H1 (cell line): ENCODE measurements at regions not wholly inside any gene's neighbourhood (a gene's known extent, or its start where the extent isn't known, plus 50 kb on each side); places are given as distances from the start of the nearest gene placed in this dataset.

Experiments used
- CTCF ChIA-PET: fragments of 300-600 bp; sonication (Branson Sonifier 250); formaldehyde crosslinking; loops from one replicate; lab custom pipeline; 2021; ENCODE audit not compliant: partially characterized antibody; lab: Charles Lee
- POLR2A ChIA-PET: fragments of 300-600 bp; sonication (Branson Sonifier 250); formaldehyde crosslinking; loops from one replicate; lab custom pipeline; 2021; ENCODE audit warnings: inconsistent platforms; ENCODE audit not compliant: partially characterized antibody; lab: Charles Lee
- DNase-seq, 2 experiments: peaks; one replicate each; pipeline versions ENCODE4 v3.0.0 to v3.0.0-alpha.2; 2010 to 2022; ENCODE audit warnings: low spot score in 2 of 2, low read depth in 1 of 2, mixed read lengths in 1 of 2
- FAIRE-seq: peaks from 2 replicates; lab custom pipeline; 2011; peaks lifted over from hg19 to GRCh38; lab: Jason Lieb, UNC
- H2AFZ ChIP-seq: 2 replicates; pipeline ENCODE4 v1.8.1; 2012; ENCODE audit warnings: low read length, inconsistent platforms
- H2AK5ac ChIP-seq: 2 replicates; pipeline ENCODE4 v1.6.1; 2013; ENCODE audit warnings: low read depth, low read length
- H2BK120ac ChIP-seq: replicated peaks from 2 replicates; pipeline ENCODE3; 2013; ENCODE audit warnings: low read depth, low read length, inconsistent platforms
- H2BK12ac ChIP-seq: 2 replicates; pipeline ENCODE4 v1.6.1; 2013; ENCODE audit warnings: low read depth, low read length
- H2BK15ac ChIP-seq: 2 replicates; pipeline ENCODE4 v1.6.1; 2013; ENCODE audit warnings: low read length
- H2BK20ac ChIP-seq: 2 replicates; pipeline ENCODE4 v1.6.1; 2013; ENCODE audit warnings: low read length
- H2BK5ac ChIP-seq: 2 replicates; pipeline ENCODE4 v1.6.1; 2013; ENCODE audit warnings: low read depth, low read length
- H3K14ac ChIP-seq: 2 replicates; pipeline ENCODE4 v1.6.1; 2013; ENCODE audit warnings: inconsistent platforms; ENCODE audit not compliant: insufficient read length
- H3K18ac ChIP-seq: 2 replicates; pipeline ENCODE4 v1.6.1; 2013; ENCODE audit warnings: low read length; ENCODE audit errors: extremely low read depth
- H3K23ac ChIP-seq: 2 replicates; pipeline ENCODE4 v1.6.1; 2013; ENCODE audit warnings: inconsistent platforms; ENCODE audit not compliant: insufficient read length
- H3K23me2 ChIP-seq: 2 replicates; pipeline ENCODE4 v1.6.1; 2013; ENCODE audit warnings: low read depth, low read length
- H3K27ac ChIP-seq: 2 replicates; pipeline ENCODE4 v1.6.1; 2011; ENCODE audit warnings: low read depth, low read length, inconsistent platforms
- H3K27me3 ChIP-seq, 4 experiments: replicated peaks in 1 of 4; 1 replicate in 1 of 4; 2 replicates in 3 of 4; pipeline versions ENCODE4 v1.6.1 to v1.8.1; 2011 to 2013; ENCODE audit warnings: low read length in 3 of 4, mild to moderate bottlenecking in 3 of 4, inconsistent platforms in 2 of 4, mixed read lengths in 2 of 4, moderate library complexity in 1 of 4; ENCODE audit not compliant: control insufficient read depth in 3 of 4, insufficient read depth in 3 of 4; ENCODE audit errors: extremely low read depth in 1 of 4
- H3K36me3 ChIP-seq, 4 experiments: 2 replicates each; pipeline versions ENCODE4 v1.6.1 to v1.8.1; 2011 to 2013; ENCODE audit warnings: mild to moderate bottlenecking in 4 of 4, low read length in 3 of 4, moderate library complexity in 2 of 4, control low read depth in 1 of 4, inconsistent platforms in 1 of 4; ENCODE audit not compliant: insufficient read depth in 4 of 4, control insufficient read depth in 2 of 4
- H3K4ac ChIP-seq: replicated peaks from 2 replicates; pipeline ENCODE3; 2013; ENCODE audit warnings: low read length, low read depth, mixed read lengths, inconsistent platforms; ENCODE audit not compliant: insufficient read length
- H3K4me1 ChIP-seq, 4 experiments: replicated peaks in 1 of 4; 1 replicate in 1 of 4; 2 replicates in 3 of 4; pipeline versions ENCODE4 v1.6.1 to v1.8.1; 2011 to 2013; ENCODE audit warnings: low read length in 3 of 4, inconsistent platforms in 2 of 4, mixed read lengths in 1 of 4; ENCODE audit not compliant: insufficient read depth in 4 of 4, control insufficient read depth in 3 of 4
- H3K4me2 ChIP-seq, 2 experiments: 2 replicates each; pipeline versions ENCODE4 v1.6.1 to v1.8.1; 2011 to 2013; ENCODE audit warnings: low read depth in 2 of 2, low read length in 2 of 2, control low read depth in 1 of 2, inconsistent platforms in 1 of 2, mild to moderate bottlenecking in 1 of 2; ENCODE audit not compliant: insufficient read depth in 1 of 2
- H3K4me3 ChIP-seq, 4 experiments: fragments of 200-600, 300-600 bp in 1 of 4; sonication (generic), shearing (Covaris generic), sonication (Bioruptor Twin) in 1 of 4; 2 replicates each; pipeline versions ENCODE4 v1.5.1 to v1.8.1; 2011 to 2016; ENCODE audit warnings: low read length in 4 of 4, low read depth in 3 of 4, control low read depth in 2 of 4, inconsistent platforms in 2 of 4, mild to moderate bottlenecking in 2 of 4, mixed read lengths in 1 of 4, moderate library complexity in 1 of 4; ENCODE audit not compliant: insufficient read depth in 2 of 4; ENCODE audit errors: extremely low read depth in 1 of 4
- H3K56ac ChIP-seq: replicated peaks from 2 replicates; pipeline ENCODE3; 2013; ENCODE audit warnings: low read depth, mild to moderate bottlenecking, mixed read lengths, low read length, inconsistent platforms; ENCODE audit not compliant: insufficient read length
- H3K79me1 ChIP-seq: 2 replicates; pipeline ENCODE4 v1.6.1; 2013; ENCODE audit warnings: low read depth, low read length, control low read depth
- H3K79me2 ChIP-seq, 2 experiments: 2 replicates each; pipeline versions ENCODE4 v1.6.1 to v1.8.1; 2012 to 2013; ENCODE audit warnings: low read length in 2 of 2, mild to moderate bottlenecking in 2 of 2, inconsistent platforms in 1 of 2; ENCODE audit not compliant: insufficient read depth in 2 of 2, control insufficient read depth in 1 of 2
- H3K9ac ChIP-seq, 4 experiments: replicated peaks in 1 of 4; 1 replicate in 1 of 4; 2 replicates in 3 of 4; pipeline versions ENCODE4 v1.6.1 to v1.8.1; 2011 to 2013; ENCODE audit warnings: low read depth in 3 of 4, low read length in 3 of 4, control low read depth in 2 of 4, mild to moderate bottlenecking in 2 of 4, moderate library complexity in 2 of 4, inconsistent platforms in 1 of 4; ENCODE audit errors: extremely low read depth in 1 of 4
- H3K9me3 ChIP-seq, 2 experiments: 2 replicates each; pipeline versions ENCODE4 v1.6.1 to v1.8.1; 2012 to 2013; ENCODE audit warnings: mild to moderate bottlenecking in 2 of 2, moderate library complexity in 2 of 2, control low read depth in 1 of 2, inconsistent platforms in 1 of 2, low read depth in 1 of 2, low read length in 1 of 2, mixed read lengths in 1 of 2; ENCODE audit not compliant: insufficient read depth in 2 of 2
- H4K20me1 ChIP-seq, 2 experiments: replicated peaks in 1 of 2; 2 replicates each; pipeline versions ENCODE3 to v1.8.1; 2011 to 2013; ENCODE audit warnings: inconsistent platforms in 2 of 2, low read length in 2 of 2, mild to moderate bottlenecking in 1 of 2; ENCODE audit not compliant: insufficient read depth in 2 of 2, control insufficient read depth in 1 of 2
- H4K5ac ChIP-seq: 2 replicates; pipeline ENCODE4 v1.6.1; 2013; ENCODE audit warnings: low read length, low read depth, mixed read lengths, inconsistent platforms; ENCODE audit not compliant: insufficient read length
- H4K8ac ChIP-seq: 2 replicates; pipeline ENCODE4 v1.8.0; 2013; ENCODE audit warnings: mild to moderate bottlenecking, moderate library complexity, low read length, inconsistent platforms; ENCODE audit not compliant: insufficient read depth; ENCODE audit errors: extremely low read depth
- H4K91ac ChIP-seq: replicated peaks from 2 replicates; pipeline ENCODE3; 2013; ENCODE audit warnings: low read length, mixed read lengths, inconsistent platforms; ENCODE audit not compliant: insufficient read length
- ASH2L ChIP-seq: fragments of 200-600, 300-600 bp; sonication (generic); IDR thresholded peaks from one replicate; pipeline ENCODE4 v1.7.1; 2017; ENCODE audit warnings: low read length
- BCL11A ChIP-seq, 2 experiments: IDR thresholded peaks; one replicate each; pipeline ENCODE4 v1.6.1; 2011; ENCODE audit warnings: low read depth in 2 of 2, low read length in 2 of 2, mild to moderate bottlenecking in 2 of 2
- FOSL1 ChIP-seq: IDR thresholded peaks from 2 replicates; pipeline ENCODE4 v1.6.1; 2011; ENCODE audit warnings: mild to moderate bottlenecking, low read depth, low read length, moderate library complexity; ENCODE audit not compliant: insufficient read depth
- HDAC2 ChIP-seq, 2 experiments: fragments of 300-600 bp in 1 of 2; sonication (generic) in 1 of 2; IDR thresholded peaks; 2 replicates each; pipeline ENCODE4 v1.6.1; 2011 to 2012; ENCODE audit warnings: low read depth in 2 of 2, low read length in 2 of 2, mild to moderate bottlenecking in 2 of 2, moderate library complexity in 2 of 2, borderline replicate concordance in 1 of 2, inconsistent platforms in 1 of 2
- JUND ChIP-seq: IDR thresholded peaks from 2 replicates; pipeline ENCODE4 v1.6.1; 2011; ENCODE audit warnings: mild to moderate bottlenecking, improper control_type of control experiment, low read length
- KDM1A ChIP-seq: fragments of 200-600, 300-600 bp; sonication (generic); IDR thresholded peaks from 2 replicates; pipeline ENCODE4 v1.7.1; 2016; ENCODE audit warnings: mild to moderate bottlenecking, low read length, borderline replicate concordance
- SIRT6 ChIP-seq: IDR thresholded peaks from one replicate; pipeline ENCODE4 v1.7.1; 2012; ENCODE audit warnings: low read length, inconsistent platforms
- SP2 ChIP-seq: IDR thresholded peaks from 2 replicates; pipeline ENCODE4 v1.6.1; 2012; ENCODE audit warnings: mild to moderate bottlenecking, low read length, inconsistent platforms
- TAF7 ChIP-seq: optimal IDR thresholded peaks from 2 replicates; pipeline ENCODE3; 2011; ENCODE audit warnings: low read depth, mild to moderate bottlenecking, inconsistent platforms, low read length, moderate library complexity, borderline replicate concordance
- WGBS, 2 experiments: shearing (Covaris generic) in 1 of 2; methylation state at CpG; one replicate each; pipeline versions ENCODE4 v1.1.6 to v1.1.7; 2013 to 2015; ENCODE audit warnings: low lambda C conversion rate in 2 of 2, mixed read lengths in 2 of 2, inconsistent platforms in 1 of 2, low coverage in 1 of 2, missing lambda C conversion rate in 1 of 2; ENCODE audit not compliant: insufficient replicate concordance in 2 of 2, insufficient coverage in 1 of 2, insufficient read length in 1 of 2; ENCODE audit errors: extremely low coverage in 1 of 2, missing lambda C conversion rate in 1 of 2; 5-methylcytosine and 5-hydroxymethylcytosine counted together
- TF ChIP-seq, protein P1 (sequence below), 3 experiments: IDR thresholded peaks; 1 replicate in 2 of 3; 2 replicates in 1 of 3; pipeline versions ENCODE4 v1.5.1 to v1.6.1; 2011; ENCODE audit warnings: low read length in 3 of 3, mild to moderate bottlenecking in 3 of 3, inconsistent platforms in 2 of 3, low read depth in 1 of 3, moderate library complexity in 1 of 3; ENCODE audit not compliant: insufficient read depth in 1 of 3; ENCODE audit errors: control extremely low read depth in 1 of 3
- TF ChIP-seq, protein P2 (sequence below): IDR thresholded peaks from 2 replicates; pipeline ENCODE4 v1.6.1; 2011; ENCODE audit warnings: low read depth, mild to moderate bottlenecking, low read length; ENCODE audit not compliant: insufficient read depth

DNA sequence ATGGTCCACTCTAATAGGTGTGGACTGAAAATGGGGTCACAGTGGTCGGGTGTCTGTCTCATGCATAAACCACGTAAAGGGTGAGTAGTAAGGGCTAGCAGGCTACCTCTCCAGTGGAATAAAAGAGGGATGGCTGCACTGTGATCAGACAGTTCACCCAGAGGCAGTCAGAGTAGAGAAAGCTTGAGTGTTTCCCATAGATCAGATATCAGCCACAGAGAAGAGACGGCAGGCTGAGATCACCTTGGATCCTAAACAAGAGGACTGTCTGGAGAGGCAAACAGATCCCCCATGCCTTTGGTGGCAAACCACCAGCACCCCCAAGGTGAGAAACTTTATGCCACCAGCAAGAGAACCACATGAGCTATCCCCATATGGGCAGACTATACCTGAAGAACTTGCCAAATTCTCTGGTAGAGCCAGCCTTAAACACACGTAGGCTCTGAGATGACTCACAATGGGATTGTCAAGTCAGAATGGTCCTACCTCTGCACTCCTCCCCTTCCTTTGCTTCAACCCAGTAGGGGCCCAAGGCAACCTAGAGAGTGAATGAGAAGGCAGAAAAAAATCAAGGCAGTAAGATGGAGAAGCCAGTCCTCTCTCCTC, 205.2 kb upstream of the MAP3K1 start:
- Histone ChIP-seq H4K91ac (no peak overlapping the region), H3K23ac (no peak overlapping the region), H4K20me1 (no peaks in the 10 kb centered on the region), H2BK20ac (no peak overlapping the region), H2AK5ac (no peak overlapping the region), H3K9ac (no peak overlapping the region), H3K18ac (no peak overlapping the region), H3K79me2 (no peaks in the 10 kb centered on the region), H3K4me1 (peaks cover 0 to 13% (median 3%) of the 10 kb centered on the region in 4 experiments), H2BK12ac (no peak overlapping the region), H3K56ac (no peak overlapping the region), H3K4ac (no peak overlapping the region), H3K9me3 (peaks cover 2 to 5% of the 10 kb centered on the region in 2 experiments; a peak in 1 of 4 replicates), H3K27ac (no peak overlapping the region), H4K8ac (no peak overlapping the region), H3K23me2 (no peaks in the 10 kb centered on the region), H2BK120ac (no peak overlapping the region), H2BK5ac (no peak overlapping the region), H3K14ac (no peak overlapping the region), H3K79me1 (no peaks in the 10 kb centered on the region), H2BK15ac (no peak overlapping the region), H2AFZ (no peak overlapping the region), H3K4me2 (no peak overlapping the region), H3K4me3 (no peak overlapping the region), H3K27me3 (no peaks in the 10 kb centered on the region; a peak in 1 of 7 replicates), H3K36me3 (no peaks in the 10 kb centered on the region), H4K5ac (no peak overlapping the region)
- 85% methylated on average over 4 of the region's 4 CpGs; no CpG with 5 or more reads in 1 of the 2 experiments for WGBS, 2 experiments
- FAIRE-seq = no peak
- ChIA-PET POLR2A (no interaction called here), CTCF (no interaction called here)
- DNase-seq = no peak
- TF ChIP-seq JUND = no peak
- TF ChIP-seq, protein P1, sequence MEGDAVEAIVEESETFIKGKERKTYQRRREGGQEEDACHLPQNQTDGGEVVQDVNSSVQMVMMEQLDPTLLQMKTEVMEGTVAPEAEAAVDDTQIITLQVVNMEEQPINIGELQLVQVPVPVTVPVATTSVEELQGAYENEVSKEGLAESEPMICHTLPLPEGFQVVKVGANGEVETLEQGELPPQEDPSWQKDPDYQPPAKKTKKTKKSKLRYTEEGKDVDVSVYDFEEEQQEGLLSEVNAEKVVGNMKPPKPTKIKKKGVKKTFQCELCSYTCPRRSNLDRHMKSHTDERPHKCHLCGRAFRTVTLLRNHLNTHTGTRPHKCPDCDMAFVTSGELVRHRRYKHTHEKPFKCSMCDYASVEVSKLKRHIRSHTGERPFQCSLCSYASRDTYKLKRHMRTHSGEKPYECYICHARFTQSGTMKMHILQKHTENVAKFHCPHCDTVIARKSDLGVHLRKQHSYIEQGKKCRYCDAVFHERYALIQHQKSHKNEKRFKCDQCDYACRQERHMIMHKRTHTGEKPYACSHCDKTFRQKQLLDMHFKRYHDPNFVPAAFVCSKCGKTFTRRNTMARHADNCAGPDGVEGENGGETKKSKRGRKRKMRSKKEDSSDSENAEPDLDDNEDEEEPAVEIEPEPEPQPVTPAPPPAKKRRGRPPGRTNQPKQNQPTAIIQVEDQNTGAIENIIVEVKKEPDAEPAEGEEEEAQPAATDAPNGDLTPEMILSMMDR (IDR thresholded peaks at IDR 0.05; ENCODE audit: control extremely low read depth in 1 of 3, insufficient read depth in 1 of 3, low read depth in 1 of 3, low read length in 3 of 3) = no peak
- TF ChIP-seq BCL11A (IDR thresholded peaks at IDR 0.05; ENCODE audit: low read depth in 2 of 2, low read length in 2 of 2) = no peak
- no peak for TF ChIP-seq KDM1A
- TF ChIP-seq SIRT6 = no peak
- TF ChIP-seq HDAC2 (IDR thresholded peaks at IDR 0.05; ENCODE audit: borderline replicate concordance in 1 of 2, low read depth in 2 of 2, low read length in 2 of 2) = no peak
- no peak for TF ChIP-seq ASH2L
- TF ChIP-seq SP2 = no peak
- TF ChIP-seq FOSL1 = no peak
- TF ChIP-seq TAF7 = no peak
- TF ChIP-seq, protein P2, sequence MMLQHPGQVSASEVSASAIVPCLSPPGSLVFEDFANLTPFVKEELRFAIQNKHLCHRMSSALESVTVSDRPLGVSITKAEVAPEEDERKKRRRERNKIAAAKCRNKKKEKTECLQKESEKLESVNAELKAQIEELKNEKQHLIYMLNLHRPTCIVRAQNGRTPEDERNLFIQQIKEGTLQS = no peak
